NT2/D1 (cell line): ENCODE measurements at regions not wholly inside any gene's neighbourhood (a gene's known extent, or its start where the extent isn't known, plus 50 kb on each side); places are given as distances from the start of the nearest gene placed in this dataset.

Source experiments
- DNase-seq: peaks from one replicate; pipeline ENCODE4 v3.0.0-alpha.2; 2011; ENCODE audit warnings: low read depth, low spot score
- H3K27me3 ChIP-seq: 2 replicates; pipeline ENCODE4 v1.6.0; 2011; ENCODE audit warnings: mild to moderate bottlenecking; ENCODE audit not compliant: insufficient read length, insufficient read depth
- H3K36me3 ChIP-seq: 2 replicates; pipeline ENCODE4 v1.6.1; 2011; ENCODE audit warnings: mild to moderate bottlenecking, low read length, mixed read lengths; ENCODE audit not compliant: insufficient read depth, insufficient read length
- H3K4me1 ChIP-seq: 2 replicates; pipeline ENCODE4 v1.5.1; 2011; ENCODE audit not compliant: insufficient read depth, insufficient read length
- H3K4me3 ChIP-seq: 2 replicates; pipeline ENCODE4 v1.5.1; 2011; ENCODE audit warnings: low read depth; ENCODE audit not compliant: insufficient read length
- H3K9ac ChIP-seq: 2 replicates; pipeline ENCODE4 v1.6.0; 2011; ENCODE audit warnings: low read depth; ENCODE audit not compliant: insufficient read length
- H3K9me3 ChIP-seq: 2 replicates; pipeline ENCODE4 v1.5.1; 2011; ENCODE audit warnings: mild to moderate bottlenecking, low read length; ENCODE audit not compliant: insufficient read depth
- SUZ12 ChIP-seq: IDR thresholded peaks from 2 replicates; pipeline ENCODE4 v1.6.1; 2011; ENCODE audit not compliant: insufficient read length, insufficient read depth; ENCODE audit errors: extremely low read depth
- YY1 ChIP-seq: IDR thresholded peaks from 2 replicates; pipeline ENCODE4 v1.6.1; 2011; ENCODE audit not compliant: insufficient read length, insufficient read depth
- ZNF274 ChIP-seq: IDR thresholded peaks from 2 replicates; pipeline ENCODE4 v1.6.1; 2011; ENCODE audit warnings: mild to moderate bottlenecking, low read depth, low read length

DNA sequence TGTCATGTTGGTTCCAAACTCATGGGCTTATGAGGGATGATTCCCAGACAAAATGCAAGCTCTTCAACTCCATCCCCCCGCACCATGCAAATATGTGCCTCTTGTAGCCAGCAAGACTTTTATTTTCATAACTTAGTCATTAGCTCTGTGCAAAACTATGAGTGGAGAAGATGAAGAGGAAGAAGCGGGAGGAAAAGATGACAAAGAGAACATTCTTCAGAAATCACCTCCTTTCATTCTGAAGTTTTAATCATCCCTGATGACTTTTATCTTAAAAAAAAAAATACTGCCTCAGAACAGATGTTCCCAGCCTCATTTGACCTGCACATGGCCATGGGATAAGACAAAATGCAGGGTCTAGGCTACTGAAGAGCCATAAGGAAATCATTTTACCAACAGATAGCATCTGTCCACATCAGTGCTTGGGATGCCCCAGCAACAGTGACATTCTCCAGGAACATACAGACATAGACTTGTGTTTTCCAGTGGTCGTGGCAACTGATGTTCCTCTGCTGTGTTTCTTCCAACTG is 145.5 kb downstream of the WNT5A start:
- H3K4me1 ChIP-seq: no peaks in the 10 kb centered on the region
- no peak for DNase-seq

DNA sequence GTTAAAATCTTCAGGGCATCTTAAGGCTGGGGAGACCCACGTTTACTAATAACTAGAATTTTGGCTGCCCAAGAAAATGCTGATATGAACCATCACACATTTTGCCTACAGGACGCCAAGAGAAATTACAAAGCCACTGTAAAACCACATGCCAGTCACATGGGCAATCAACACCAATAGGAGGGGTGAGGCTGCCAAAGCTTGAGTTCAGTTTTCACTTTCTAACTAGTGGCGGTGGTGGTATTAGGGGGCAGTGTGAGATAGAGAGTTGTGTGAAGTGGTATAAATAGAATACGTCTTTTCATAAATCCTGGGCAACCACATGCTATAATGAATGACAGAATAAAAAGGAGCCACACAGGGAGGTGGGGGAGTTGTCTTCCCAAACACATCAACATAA is 147.3 kb downstream of the WNT5A start:
- no peaks in the 10 kb centered on the region for H3K27me3 ChIP-seq
- no peaks in the 10 kb centered on the region for H3K36me3 ChIP-seq
- DNase-seq: no peak
- H3K4me3 ChIP-seq: no peak overlapping the region
- TF ChIP-seq SUZ12 (no peak), ZNF274 (no peak), YY1 (no peak)
- no peak overlapping the region for H3K9ac ChIP-seq
- H3K4me1 ChIP-seq: no peaks in the 10 kb centered on the region
- no peaks in the 10 kb centered on the region for H3K9me3 ChIP-seq

More for the DNA sequence above, 145.5 kb downstream of the WNT5A start:
- Histone ChIP-seq H3K4me3 (no peak overlapping the region), H3K36me3 (no peaks in the 10 kb centered on the region), H3K27me3 (no peaks in the 10 kb centered on the region), H3K9ac (no peak overlapping the region), H3K9me3 (no peaks in the 10 kb centered on the region)
- TF ChIP-seq ZNF274: no peak
- TF ChIP-seq SUZ12: no peak
- TF ChIP-seq YY1: no peak

DNA sequence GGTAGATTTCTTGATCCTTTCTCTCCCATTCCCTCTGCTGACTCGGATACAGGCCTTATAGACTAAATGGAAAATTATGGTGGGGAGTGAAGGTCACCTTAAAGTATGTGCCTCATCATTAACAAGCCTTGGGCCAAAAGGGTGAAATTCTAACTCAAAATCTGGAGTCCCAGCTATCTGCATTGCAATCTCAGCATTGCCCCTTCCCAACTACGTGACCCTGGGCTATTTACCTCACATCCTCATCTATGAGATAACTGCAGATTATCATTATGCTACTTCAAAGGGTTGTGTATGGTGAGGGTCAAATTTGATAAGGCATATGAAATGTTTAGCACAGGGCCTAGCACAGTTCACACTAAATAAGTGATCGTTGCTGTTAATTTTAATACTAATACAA is 147.7 kb downstream of the WNT5A start:
- Histone ChIP-seq H3K4me1 (no peaks in the 10 kb centered on the region), H3K9me3 (no peaks in the 10 kb centered on the region), H3K36me3 (no peaks in the 10 kb centered on the region), H3K4me3 (no peak overlapping the region), H3K27me3 (no peaks in the 10 kb centered on the region), H3K9ac (no peak overlapping the region)
- no peak for TF ChIP-seq YY1
- TF ChIP-seq SUZ12: no peak
- TF ChIP-seq ZNF274: no peak
- DNase-seq: no peak

DNA sequence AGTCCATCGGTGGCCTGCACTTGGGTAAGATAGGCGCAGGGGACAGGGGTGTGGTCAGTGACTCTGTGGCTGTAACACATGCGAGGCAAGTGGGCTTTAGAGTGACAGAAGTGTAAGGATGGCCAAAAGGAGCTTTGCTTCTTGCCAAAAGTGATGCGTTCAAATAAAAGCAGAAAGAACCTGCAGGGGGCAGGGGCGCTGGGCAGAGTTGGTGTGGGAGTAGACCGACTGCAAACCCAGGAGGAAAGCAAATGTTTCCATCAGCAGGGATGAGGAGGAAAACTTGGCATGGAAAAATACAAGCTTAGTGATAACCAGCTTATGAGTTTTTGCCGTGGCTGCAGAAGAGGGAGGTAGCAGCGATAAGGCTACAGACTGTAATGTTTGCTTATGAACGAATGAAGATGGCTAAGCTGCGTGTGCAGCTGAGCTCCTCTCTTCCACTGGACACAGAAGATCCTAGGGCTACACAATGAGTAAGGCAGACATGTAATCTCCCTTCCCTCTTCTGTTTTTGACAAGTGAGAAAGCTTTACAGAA is 149.4 kb downstream of the WNT5A start:
- no peak for DNase-seq
- Histone ChIP-seq H3K4me1 (no peaks in the 10 kb centered on the region), H3K36me3 (no peaks in the 10 kb centered on the region), H3K27me3 (no peaks in the 10 kb centered on the region), H3K9ac (no peak overlapping the region), H3K4me3 (no peak overlapping the region), H3K9me3 (no peaks in the 10 kb centered on the region)
- TF ChIP-seq YY1 (no peak), ZNF274 (no peak), SUZ12 (no peak)

DNA sequence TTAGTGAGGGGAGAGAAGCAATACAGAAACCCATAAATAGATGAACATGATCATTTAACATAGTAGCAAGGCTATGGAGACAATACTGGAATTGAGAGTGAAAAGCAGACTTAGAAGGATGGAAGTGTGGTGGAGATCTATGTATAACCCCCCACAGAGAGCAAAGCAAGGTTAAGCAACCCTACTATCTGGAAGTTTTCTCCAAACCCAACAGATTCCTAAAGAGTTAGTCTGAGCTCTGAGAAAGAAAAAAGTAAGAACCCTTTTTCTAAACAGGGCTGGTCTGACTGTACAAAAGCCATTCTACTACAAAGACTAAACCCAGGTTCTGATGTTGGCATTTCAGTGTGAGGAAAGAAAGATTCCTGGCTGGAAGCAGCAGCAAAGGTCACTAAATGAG is 153.2 kb downstream of the WNT5A start:
- no peaks in the 10 kb centered on the region for H3K9me3 ChIP-seq
- no peak for TF ChIP-seq SUZ12
- TF ChIP-seq ZNF274: no peak
- TF ChIP-seq YY1: no peak
- no peaks in the 10 kb centered on the region for H3K4me1 ChIP-seq
- no peaks in the 10 kb centered on the region for H3K27me3 ChIP-seq
- DNase-seq: no peak
- no peak overlapping the region for H3K4me3 ChIP-seq
- no peaks in the 10 kb centered on the region for H3K36me3 ChIP-seq
- no peak overlapping the region for H3K9ac ChIP-seq

DNA sequence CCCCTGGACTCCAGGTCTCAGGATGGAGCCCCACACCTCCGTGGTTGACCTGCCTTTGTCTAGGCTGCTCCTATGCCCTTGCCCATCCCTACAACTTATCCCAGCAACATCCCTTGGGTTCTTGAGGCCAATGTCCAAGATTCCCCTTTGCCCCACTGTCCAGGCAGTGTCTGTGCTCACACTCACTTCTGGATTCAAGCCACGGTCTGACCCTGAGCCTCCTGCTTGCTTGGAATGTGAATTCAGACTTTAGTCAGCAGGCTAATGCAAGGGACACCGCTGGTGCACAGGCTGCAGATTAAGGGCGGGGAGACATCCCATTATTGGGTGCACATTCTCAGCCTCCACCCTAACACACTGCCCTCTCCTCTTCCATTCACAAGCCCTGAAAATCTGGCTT is 154.1 kb downstream of the WNT5A start:
- H3K36me3 ChIP-seq: no peaks in the 10 kb centered on the region
- H3K9ac ChIP-seq: no peak overlapping the region
- TF ChIP-seq ZNF274 (no peak), YY1 (no peak), SUZ12 (no peak)
- H3K4me1 ChIP-seq: no peaks in the 10 kb centered on the region
- H3K4me3 ChIP-seq: no peak overlapping the region
- DNase-seq: no peak
- H3K9me3 ChIP-seq: no peaks in the 10 kb centered on the region
- H3K27me3 ChIP-seq: no peaks in the 10 kb centered on the region

DNA sequence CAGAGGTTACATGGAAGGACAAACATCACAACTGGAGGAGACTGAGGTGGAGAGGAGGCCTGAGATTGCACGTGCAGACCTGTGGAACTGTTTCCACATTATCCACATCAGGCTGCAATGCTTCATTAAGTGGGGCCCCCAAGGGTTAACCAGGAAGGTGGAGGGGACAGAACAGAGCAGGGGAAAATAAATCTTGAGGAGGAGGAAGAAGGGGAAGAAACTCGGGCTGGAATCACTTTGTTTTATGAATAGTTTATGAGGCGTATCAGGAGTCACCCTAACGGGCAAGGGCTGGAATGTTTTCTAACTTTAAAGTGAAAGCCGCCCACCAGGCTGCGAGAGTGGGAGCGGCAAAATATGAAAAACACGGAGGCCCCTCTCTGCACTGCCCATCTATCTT is 154.9 kb downstream of the WNT5A start:
- Histone ChIP-seq H3K9ac (no peak overlapping the region), H3K9me3 (no peaks in the 10 kb centered on the region), H3K4me3 (no peak overlapping the region), H3K4me1 (no peaks in the 10 kb centered on the region), H3K36me3 (no peaks in the 10 kb centered on the region), H3K27me3 (no peaks in the 10 kb centered on the region)
- TF ChIP-seq SUZ12 (no peak), ZNF274 (no peak), YY1 (no peak)
- DNase-seq: no peak

DNA sequence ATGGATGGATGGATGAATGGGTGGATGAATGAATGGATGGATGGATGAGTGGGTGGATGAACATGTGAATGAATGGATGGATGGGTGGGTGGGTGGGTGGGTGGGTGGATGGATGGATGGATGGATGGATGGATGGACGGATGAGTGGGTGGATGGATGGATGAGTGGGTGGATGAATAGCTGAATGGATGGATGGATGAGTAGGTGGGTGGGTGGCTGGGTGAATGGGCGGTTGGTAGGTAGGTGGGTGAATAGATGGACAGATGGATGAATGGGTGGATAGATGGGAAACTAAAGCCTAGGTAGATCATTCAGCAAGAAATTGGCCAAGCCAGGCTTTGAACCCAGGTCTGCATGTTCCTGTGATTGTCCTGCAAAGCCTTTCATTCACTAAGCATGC is 155.6 kb downstream of the WNT5A start:
- H3K4me1 ChIP-seq: no peaks in the 10 kb centered on the region
- no peaks in the 10 kb centered on the region for H3K9me3 ChIP-seq
- H3K36me3 ChIP-seq: no peaks in the 10 kb centered on the region
- H3K9ac ChIP-seq: no peak overlapping the region
- no peak for TF ChIP-seq ZNF274
- no peak for TF ChIP-seq SUZ12
- TF ChIP-seq YY1: no peak
- H3K4me3 ChIP-seq: no peak overlapping the region
- no peak for DNase-seq
- no peaks in the 10 kb centered on the region for H3K27me3 ChIP-seq
